Osteocyte (in vitro differentiated cells): ENCODE measurements at regions not wholly inside any gene's neighbourhood (a gene's known extent, or its start where the extent isn't known, plus 50 kb on each side); places are given as distances from the start of the nearest gene placed in this dataset.
"Not testable (repeated sequence)": the region's sequence is repeated elsewhere in the genome, so short reads cannot be mapped to it uniquely, and the experiment has no call there.

ENCODE experiments used
- DNase-seq: peaks from one replicate; pipeline ENCODE4 v3.0.0; 2021; ENCODE audit warnings: mixed read lengths; ENCODE audit not compliant: unreplicated experiment; ENCODE audit errors: extremely low spot score
- H3K27ac Mint-ChIP-seq: one replicate; pipeline ENCODE4 v1.8.0; 2021; ENCODE audit warnings: mild to moderate bottlenecking, mixed read lengths; ENCODE audit not compliant: unreplicated experiment
- H3K27me3 Mint-ChIP-seq: one replicate; pipeline ENCODE4 v1.8.0; 2021; ENCODE audit warnings: mixed read lengths; ENCODE audit not compliant: unreplicated experiment
- H3K36me3 Mint-ChIP-seq: one replicate; pipeline ENCODE4 v1.8.0; 2021; ENCODE audit warnings: mixed read lengths; ENCODE audit not compliant: unreplicated experiment
- H3K4me1 Mint-ChIP-seq: one replicate; pipeline ENCODE4 v1.8.0; 2021; ENCODE audit warnings: mixed read lengths; ENCODE audit not compliant: unreplicated experiment
- H3K4me3 Mint-ChIP-seq: one replicate; pipeline ENCODE4 v1.8.0; 2021; ENCODE audit warnings: mild to moderate bottlenecking, moderate library complexity, mixed read lengths; ENCODE audit not compliant: unreplicated experiment
- H3K9me3 Mint-ChIP-seq: one replicate; pipeline ENCODE4 v1.8.0; 2021; ENCODE audit warnings: mixed read lengths; ENCODE audit not compliant: unreplicated experiment
- CTCF ChIP-seq: fragments of 200-600 bp; sonication (generic); IDR thresholded peaks from 2 replicates; pipeline ENCODE4 v1.5.0; 2021; ENCODE audit warnings: antibody characterized with exemption, mild to moderate bottlenecking, moderate library complexity

GRCh38 chr10:51008346-51008745 is 65.9 kb upstream of the PRKG1 start:
- no peak overlapping the region for H3K27ac Mint-ChIP-seq
- peaks cover 2% of the 10 kb centered on the region for H3K27me3 Mint-ChIP-seq
- no peaks in the 10 kb centered on the region for H3K36me3 Mint-ChIP-seq
- H3K4me3 Mint-ChIP-seq = no peak overlapping the region
- TF ChIP-seq CTCF = no peak
- no peaks in the 10 kb centered on the region for H3K9me3 Mint-ChIP-seq
- H3K4me1 Mint-ChIP-seq = peaks cover 21% of the 10 kb centered on the region
- no peak for DNase-seq

GRCh38 chr10:51010977-51011376 is 63.3 kb upstream of the PRKG1 start:
- no peak overlapping the region for H3K27ac Mint-ChIP-seq
- no peak for DNase-seq

GRCh38 chr10:51012073-51012472 is 62.2 kb upstream of the PRKG1 start:
- Mint-ChIP-seq H3K9me3 (no peaks in the 10 kb centered on the region), H3K4me3 (no peak overlapping the region), H3K27me3 (peaks cover 2% of the 10 kb centered on the region), H3K4me1 (peaks cover 16% of the 10 kb centered on the region), H3K36me3 (no peaks in the 10 kb centered on the region), H3K27ac (no peak overlapping the region)
- DNase-seq = no peak
- TF ChIP-seq CTCF = no peak

More at GRCh38 chr10:51010977-51011376, 63.3 kb upstream of the PRKG1 start:
- H3K27me3 Mint-ChIP-seq = peaks cover 2% of the 10 kb centered on the region
- no peak overlapping the region for H3K4me3 Mint-ChIP-seq
- H3K9me3 Mint-ChIP-seq = no peaks in the 10 kb centered on the region
- H3K36me3 Mint-ChIP-seq = no peaks in the 10 kb centered on the region
- TF ChIP-seq CTCF = peak; percentile 74
- H3K4me1 Mint-ChIP-seq = peaks cover 16% of the 10 kb centered on the region

GRCh38 chr10:51014680-51015389 is 59.5 kb upstream of the PRKG1 start:
- peaks cover 12% of the 10 kb centered on the region for H3K4me1 Mint-ChIP-seq
- H3K36me3 Mint-ChIP-seq = no peaks in the 10 kb centered on the region
- DNase-seq = no peak
- H3K27me3 Mint-ChIP-seq = peaks cover 2% of the 10 kb centered on the region
- H3K27ac Mint-ChIP-seq = no peak overlapping the region
- H3K4me3 Mint-ChIP-seq = no peak overlapping the region
- H3K9me3 Mint-ChIP-seq = no peaks in the 10 kb centered on the region
- no peak for TF ChIP-seq CTCF

- not testable (repeated sequence) for H3K4me3 Mint-ChIP-seq, DNase-seq, H3K9me3 Mint-ChIP-seq, H3K27me3 Mint-ChIP-seq, H3K27ac Mint-ChIP-seq, H3K36me3 Mint-ChIP-seq
- peaks cover 12% of the 10 kb centered on the region for H3K4me1 Mint-ChIP-seq
These were observed 58.9 kb upstream of the PRKG1 start for GRCh38 chr10:51015390-51015754.
